HEK293 (cell line): ENCODE measurements at regions not wholly inside any gene's neighbourhood (a gene's known extent, or its start where the extent isn't known, plus 50 kb on each side); places are given as distances from the start of the nearest gene placed in this dataset.

Experiments
- CTCF ChIA-PET: fragments of 350-600 bp; formaldehyde crosslinking; extraction: SDS; loops from one replicate; lab custom pipeline; 2021; ENCODE audit warnings: antibody characterized with exemption; lab: Yijun Ruan, JAX
- POLR2A ChIA-PET: fragments of 300-600 bp; formaldehyde crosslinking; extraction: SDS; loops from one replicate; lab custom pipeline; 2020; ENCODE audit warnings: antibody characterized with exemption, inconsistent platforms; lab: Yijun Ruan, JAX
- H3K27ac ChIP-seq: fragments of 200-500 bp; sonication (Bioruptor generic); 2 replicates; pipeline ENCODE4 v1.5.1; 2014; ENCODE audit warnings: low read depth, low read length, control low read depth, inconsistent platforms; ENCODE audit errors: extremely low read depth
- H3K36me3 ChIP-seq, 2 experiments: fragments of 200-500 bp in 1 of 2; sonication (Bioruptor generic) in 1 of 2; 1 replicate in 1 of 2; 2 replicates in 1 of 2; pipeline ENCODE4 v1.5.1; 2014 to 2017; ENCODE audit warnings: inconsistent platforms in 2 of 2, low read length in 2 of 2; ENCODE audit not compliant: control insufficient read depth in 2 of 2, insufficient read depth in 1 of 2
- H3K4me1 ChIP-seq: fragments of 200-500 bp; sonication (Bioruptor generic); 2 replicates; pipeline ENCODE4 v1.5.1; 2014; ENCODE audit warnings: mild to moderate bottlenecking, low read length, inconsistent platforms; ENCODE audit not compliant: control insufficient read depth, insufficient read depth
- H3K4me3 ChIP-seq: 2 replicates; pipeline ENCODE4 v1.5.1; 2011; ENCODE audit warnings: low read depth, mild to moderate bottlenecking, control low read depth, low read length, moderate library complexity
- H3K9me3 ChIP-seq: fragments of 200-500 bp; sonication (Bioruptor generic); 2 replicates; pipeline ENCODE4 v1.5.1; 2014; ENCODE audit warnings: low read depth, low read length, inconsistent platforms; ENCODE audit not compliant: control insufficient read depth, insufficient read depth
- GFI1B ChIP-seq: fragments of 450-650 bp; formaldehyde crosslinking; IDR thresholded peaks from 2 replicates; pipeline ENCODE4 v1.5.1; 2016; ENCODE audit warnings: missing biosample characterization, missing genetic modification characterization
- GLI2 ChIP-seq: fragments of 450-650 bp; formaldehyde crosslinking; IDR thresholded peaks from 2 replicates; pipeline ENCODE4; 2017; ENCODE audit warnings: missing biosample characterization, missing genetic modification characterization, low read depth, borderline replicate concordance
- HOXC10 ChIP-seq: sonication (generic); formaldehyde crosslinking; IDR thresholded peaks from 2 replicates; pipeline ENCODE4 v1.8.1; 2023; ENCODE audit warnings: mild to moderate bottlenecking, missing genetic modification reagents
- HOXD13 ChIP-seq: sonication (generic); formaldehyde crosslinking; IDR thresholded peaks from 2 replicates; pipeline ENCODE4 v1.8.0; 2022; ENCODE audit warnings: missing genetic modification reagents, borderline replicate concordance
- ZBTB1 ChIP-seq: fragments of 450-650 bp; formaldehyde crosslinking; IDR thresholded peaks from 2 replicates; pipeline ENCODE4 v1.5.1; 2016; ENCODE audit warnings: missing biosample characterization, missing genetic modification characterization
- ZBTB7A ChIP-seq: fragments of 450-650 bp; formaldehyde crosslinking; IDR thresholded peaks from 2 replicates; pipeline ENCODE4 v1.5.1; 2016; ENCODE audit warnings: low read depth, missing biosample characterization, missing genetic modification characterization
- ZNF169 ChIP-seq: fragments of 450-650 bp; formaldehyde crosslinking; IDR thresholded peaks from 2 replicates; pipeline ENCODE4 v1.5.1; 2016; ENCODE audit warnings: missing biosample characterization, missing genetic modification characterization
- ZNF174 ChIP-seq: fragments of 450-650 bp; formaldehyde crosslinking; IDR thresholded peaks from 2 replicates; pipeline ENCODE4 v1.5.0; 2017; ENCODE audit warnings: missing biosample characterization, mild to moderate bottlenecking, missing genetic modification characterization
- ZNF211 ChIP-seq: fragments of 450-650 bp; formaldehyde crosslinking; IDR thresholded peaks from 2 replicates; pipeline ENCODE4 v1.5.1; 2016; ENCODE audit warnings: low read depth, missing biosample characterization, missing genetic modification characterization
- ZNF302 ChIP-seq: fragments of 450-650 bp; formaldehyde crosslinking; IDR thresholded peaks from 2 replicates; pipeline ENCODE4 v1.5.1; 2016; ENCODE audit warnings: missing biosample characterization, missing genetic modification characterization, low read depth
- ZNF426 ChIP-seq: fragments of 450-650 bp; formaldehyde crosslinking; IDR thresholded peaks from 2 replicates; pipeline ENCODE4 v1.5.1; 2017; ENCODE audit warnings: missing biosample characterization, missing genetic modification characterization, mild to moderate bottlenecking, inconsistent platforms, moderate library complexity
- ZNF530 ChIP-seq: fragments of 450-650 bp; formaldehyde crosslinking; IDR thresholded peaks from 2 replicates; pipeline ENCODE4 v1.5.1; 2016; ENCODE audit warnings: low read depth, missing biosample characterization, missing genetic modification characterization
- ZNF555 ChIP-seq: fragments of 450-650 bp; formaldehyde crosslinking; conservative IDR thresholded peaks from 2 replicates; pipeline ENCODE4 v1.5.1; 2017; ENCODE audit warnings: missing biosample characterization, mild to moderate bottlenecking, missing genetic modification characterization, inconsistent platforms
- ZNF626 ChIP-seq: fragments of 450-650 bp; sonication (Bioruptor Pico); formaldehyde crosslinking; IDR thresholded peaks from 2 replicates; pipeline ENCODE4 v1.5.1; 2018; ENCODE audit warnings: missing biosample characterization, missing genetic modification characterization, inconsistent platforms
- ZNF629 ChIP-seq: fragments of 450-650 bp; formaldehyde crosslinking; IDR thresholded peaks from 2 replicates; pipeline ENCODE4 v1.5.1; 2017; ENCODE audit warnings: missing biosample characterization, missing genetic modification characterization
- ZNF707 ChIP-seq: fragments of 450-650 bp; formaldehyde crosslinking; IDR thresholded peaks from 2 replicates; pipeline ENCODE4 v1.5.1; 2016; ENCODE audit warnings: missing biosample characterization, missing genetic modification characterization
- ZNF830 ChIP-seq: fragments of 450-650 bp; IDR thresholded peaks from 2 replicates; pipeline ENCODE4 v1.5.0; 2018; ENCODE audit warnings: missing biosample characterization, missing genetic modification characterization, low read depth, mild to moderate bottlenecking, moderate library complexity
- ZNF843 ChIP-seq: fragments of 450-650 bp; formaldehyde crosslinking; IDR thresholded peaks from 2 replicates; pipeline ENCODE4 v1.5.1; 2016; ENCODE audit warnings: missing biosample characterization, missing genetic modification characterization
- ZSCAN16 ChIP-seq: fragments of 450-650 bp; formaldehyde crosslinking; IDR thresholded peaks from 2 replicates; pipeline ENCODE4 v1.5.1; 2016; ENCODE audit warnings: missing biosample characterization, missing genetic modification characterization
- ZSCAN23 ChIP-seq: fragments of 450-650 bp; formaldehyde crosslinking; IDR thresholded peaks from 2 replicates; pipeline ENCODE4 v1.5.1; 2016; ENCODE audit warnings: missing biosample characterization, missing genetic modification characterization
- ZSCAN30 ChIP-seq: fragments of 450-650 bp; IDR thresholded peaks from 2 replicates; pipeline ENCODE4 v1.5.1; 2018; ENCODE audit warnings: missing biosample characterization, mild to moderate bottlenecking, missing genetic modification characterization, moderate library complexity
- TF ChIP-seq, protein P1 (sequence below): fragments of 450-650 bp; formaldehyde crosslinking; IDR thresholded peaks from 2 replicates; pipeline ENCODE4 v1.5.1; 2016; ENCODE audit warnings: missing biosample characterization, missing genetic modification characterization
- TF ChIP-seq, protein P2 (sequence below): fragments of 450-650 bp; IDR thresholded peaks from 2 replicates; pipeline ENCODE4 v1.5.1; 2018; ENCODE audit warnings: missing biosample characterization, mild to moderate bottlenecking, missing genetic modification characterization
- TF ChIP-seq, protein P3 (sequence below): fragments of 450-650 bp; formaldehyde crosslinking; IDR thresholded peaks from 2 replicates; pipeline ENCODE4 v1.5.1; 2016; ENCODE audit warnings: missing biosample characterization, missing genetic modification characterization
- TF ChIP-seq, protein P4 (sequence below): fragments of 450-650 bp; formaldehyde crosslinking; IDR thresholded peaks from 2 replicates; pipeline ENCODE4 v1.5.1; 2016; ENCODE audit warnings: missing biosample characterization, missing genetic modification characterization
- TF ChIP-seq, protein P5 (sequence below): fragments of 450-650 bp; IDR thresholded peaks from 2 replicates; pipeline ENCODE4 v1.5.1; 2018; ENCODE audit warnings: missing biosample characterization, missing genetic modification characterization

DNA sequence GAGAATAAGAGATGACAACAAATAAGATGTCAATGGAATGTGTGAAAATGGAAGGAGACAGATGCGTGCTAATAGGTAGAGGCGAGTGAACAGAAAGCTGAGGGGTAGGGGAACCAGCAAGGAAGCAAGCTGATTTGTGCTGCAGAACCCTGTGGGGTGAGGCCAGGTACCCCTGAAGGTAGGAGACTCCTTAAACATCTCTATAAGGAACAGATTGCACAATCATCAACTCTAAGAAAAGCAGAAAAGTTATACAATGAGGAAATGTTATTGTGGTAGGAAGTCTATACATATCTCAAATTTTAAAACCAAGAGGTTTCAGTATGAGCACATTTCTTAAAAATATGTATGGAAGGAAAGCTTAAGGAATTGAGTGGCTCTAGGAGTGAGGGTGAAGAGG, 315.0 kb upstream of the TPM1 start:
- no peak overlapping the region for H3K4me3 ChIP-seq
- H3K9me3 ChIP-seq: no peaks in the 10 kb centered on the region; the same call in 1 of the 2 replicates
- ChIA-PET POLR2A (no interaction called here), CTCF (interaction anchor here (0.7 to 1.7 kb wide), 3 partner anchors 15 to 1511 kb away, joined by 3 to 8 read pairs (median 6); no protein-coding TSS in a partner anchor)
- H3K4me1 ChIP-seq: no peaks in the 10 kb centered on the region
- no peak for TF ChIP-seq ZNF830 (tag by site-specific recombination)
- TF ChIP-seq, protein P1, sequence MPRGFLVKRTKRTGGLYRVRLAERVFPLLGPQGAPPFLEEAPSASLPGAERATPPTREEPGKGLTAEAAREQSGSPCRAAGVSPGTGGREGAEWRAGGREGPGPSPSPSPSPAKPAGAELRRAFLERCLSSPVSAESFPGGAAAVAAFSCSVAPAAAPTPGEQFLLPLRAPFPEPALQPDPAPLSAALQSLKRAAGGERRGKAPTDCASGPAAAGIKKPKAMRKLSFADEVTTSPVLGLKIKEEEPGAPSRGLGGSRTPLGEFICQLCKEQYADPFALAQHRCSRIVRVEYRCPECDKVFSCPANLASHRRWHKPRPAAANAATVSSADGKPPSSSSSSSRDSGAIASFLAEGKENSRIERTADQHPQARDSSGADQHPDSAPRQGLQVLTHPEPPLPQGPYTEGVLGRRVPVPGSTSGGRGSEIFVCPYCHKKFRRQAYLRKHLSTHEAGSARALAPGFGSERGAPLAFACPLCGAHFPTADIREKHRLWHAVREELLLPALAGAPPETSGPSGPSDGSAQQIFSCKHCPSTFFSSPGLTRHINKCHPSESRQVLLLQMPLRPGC (tag by site-specific recombination): no peak
- no peak for TF ChIP-seq ZBTB1
- no peak for TF ChIP-seq ZNF174 (tag by site-specific recombination)
- no peak for TF ChIP-seq ZNF626 (tag by site-specific recombination)
- TF ChIP-seq HOXD13 (CRISPR knock-in tag): no peak
- no peak for TF ChIP-seq ZNF629 (tag by site-specific recombination)
- TF ChIP-seq ZNF302 (tag by site-specific recombination): no peak
- TF ChIP-seq HOXC10: no peak
- no peak for TF ChIP-seq ZNF555
- no peak for TF ChIP-seq GLI2
- TF ChIP-seq ZNF530 (tag by site-specific recombination): no peak
- no peak for TF ChIP-seq ZSCAN23 (tag by site-specific recombination)
- TF ChIP-seq ZNF707 (tag by site-specific recombination): no peak
- TF ChIP-seq ZNF169 (tag by site-specific recombination): no peak
- no peak for TF ChIP-seq GFI1B
- TF ChIP-seq ZNF211: no peak
- TF ChIP-seq, protein P2, sequence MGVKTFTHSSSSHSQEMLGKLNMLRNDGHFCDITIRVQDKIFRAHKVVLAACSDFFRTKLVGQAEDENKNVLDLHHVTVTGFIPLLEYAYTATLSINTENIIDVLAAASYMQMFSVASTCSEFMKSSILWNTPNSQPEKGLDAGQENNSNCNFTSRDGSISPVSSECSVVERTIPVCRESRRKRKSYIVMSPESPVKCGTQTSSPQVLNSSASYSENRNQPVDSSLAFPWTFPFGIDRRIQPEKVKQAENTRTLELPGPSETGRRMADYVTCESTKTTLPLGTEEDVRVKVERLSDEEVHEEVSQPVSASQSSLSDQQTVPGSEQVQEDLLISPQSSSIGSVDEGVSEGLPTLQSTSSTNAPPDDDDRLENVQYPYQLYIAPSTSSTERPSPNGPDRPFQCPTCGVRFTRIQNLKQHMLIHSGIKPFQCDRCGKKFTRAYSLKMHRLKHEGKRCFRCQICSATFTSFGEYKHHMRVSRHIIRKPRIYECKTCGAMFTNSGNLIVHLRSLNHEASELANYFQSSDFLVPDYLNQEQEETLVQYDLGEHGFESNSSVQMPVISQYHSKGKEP (tag by site-specific recombination): no peak
- no peak for TF ChIP-seq ZSCAN16
- no peak for TF ChIP-seq ZNF426 (tag by site-specific recombination)
- no peak overlapping the region for H3K27ac ChIP-seq
- H3K36me3 ChIP-seq: no peaks in the 10 kb centered on the region

DNA sequence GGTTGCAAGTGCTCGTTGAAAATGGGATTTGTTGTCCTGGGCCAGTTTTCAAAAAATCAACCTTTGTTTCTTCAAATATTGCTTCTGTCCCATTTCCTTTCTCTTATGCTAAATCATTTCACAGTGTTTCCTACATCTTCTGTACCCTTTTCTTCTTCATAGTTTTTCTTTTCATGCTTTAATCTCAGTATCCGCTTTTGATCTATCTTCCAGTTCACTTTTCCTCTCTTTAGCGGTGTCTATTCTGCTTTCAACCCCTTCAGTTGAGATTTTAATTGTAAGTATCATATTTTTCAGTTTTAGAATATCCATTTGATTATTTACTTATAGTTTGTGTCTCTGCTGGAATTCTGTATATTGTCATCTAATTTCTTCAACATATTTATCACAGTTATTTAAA, 311.7 kb upstream of the TPM1 start:
- H3K27ac ChIP-seq: no peak overlapping the region
- TF ChIP-seq, protein P3, sequence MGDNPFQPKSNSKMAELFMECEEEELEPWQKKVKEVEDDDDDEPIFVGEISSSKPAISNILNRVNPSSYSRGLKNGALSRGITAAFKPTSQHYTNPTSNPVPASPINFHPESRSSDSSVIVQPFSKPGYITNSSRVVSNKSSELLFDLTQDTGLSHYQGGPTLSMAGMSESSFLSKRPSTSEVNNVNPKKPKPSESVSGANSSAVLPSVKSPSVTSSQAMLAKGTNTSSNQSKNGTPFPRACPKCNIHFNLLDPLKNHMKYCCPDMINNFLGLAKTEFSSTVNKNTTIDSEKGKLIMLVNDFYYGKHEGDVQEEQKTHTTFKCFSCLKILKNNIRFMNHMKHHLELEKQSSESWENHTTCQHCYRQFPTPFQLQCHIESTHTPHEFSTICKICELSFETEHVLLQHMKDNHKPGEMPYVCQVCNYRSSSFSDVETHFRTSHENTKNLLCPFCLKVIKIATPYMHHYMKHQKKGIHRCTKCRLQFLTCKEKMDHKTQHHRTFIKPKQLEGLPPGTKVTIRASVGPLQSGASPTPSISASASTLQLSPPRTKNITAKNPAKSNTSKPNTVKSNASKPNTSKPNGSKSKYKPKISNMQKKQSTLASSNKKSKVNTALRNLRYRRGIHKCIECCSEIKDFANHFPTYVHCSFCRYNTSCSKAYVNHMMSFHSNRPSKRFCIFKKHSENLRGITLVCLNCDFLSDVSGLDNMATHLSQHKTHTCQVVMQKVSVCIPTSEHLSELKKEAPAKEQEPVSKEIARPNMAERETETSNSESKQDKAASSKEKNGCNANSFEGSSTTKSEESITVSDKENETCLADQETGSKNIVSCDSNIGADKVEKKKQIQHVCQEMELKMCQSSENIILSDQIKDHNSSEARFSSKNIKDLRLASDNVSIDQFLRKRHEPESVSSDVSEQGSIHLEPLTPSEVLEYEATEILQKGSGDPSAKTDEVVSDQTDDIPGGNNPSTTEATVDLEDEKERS (tag by site-specific recombination): no peak
- TF ChIP-seq ZSCAN30 (tag by site-specific recombination) (no peak), ZNF843 (tag by site-specific recombination) (no peak), ZBTB7A (tag by site-specific recombination) (no peak)
- TF ChIP-seq, protein P4, sequence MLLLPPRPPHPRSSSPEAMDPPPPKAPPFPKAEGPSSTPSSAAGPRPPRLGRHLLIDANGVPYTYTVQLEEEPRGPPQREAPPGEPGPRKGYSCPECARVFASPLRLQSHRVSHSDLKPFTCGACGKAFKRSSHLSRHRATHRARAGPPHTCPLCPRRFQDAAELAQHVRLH (tag by site-specific recombination): no peak
- TF ChIP-seq, protein P5, sequence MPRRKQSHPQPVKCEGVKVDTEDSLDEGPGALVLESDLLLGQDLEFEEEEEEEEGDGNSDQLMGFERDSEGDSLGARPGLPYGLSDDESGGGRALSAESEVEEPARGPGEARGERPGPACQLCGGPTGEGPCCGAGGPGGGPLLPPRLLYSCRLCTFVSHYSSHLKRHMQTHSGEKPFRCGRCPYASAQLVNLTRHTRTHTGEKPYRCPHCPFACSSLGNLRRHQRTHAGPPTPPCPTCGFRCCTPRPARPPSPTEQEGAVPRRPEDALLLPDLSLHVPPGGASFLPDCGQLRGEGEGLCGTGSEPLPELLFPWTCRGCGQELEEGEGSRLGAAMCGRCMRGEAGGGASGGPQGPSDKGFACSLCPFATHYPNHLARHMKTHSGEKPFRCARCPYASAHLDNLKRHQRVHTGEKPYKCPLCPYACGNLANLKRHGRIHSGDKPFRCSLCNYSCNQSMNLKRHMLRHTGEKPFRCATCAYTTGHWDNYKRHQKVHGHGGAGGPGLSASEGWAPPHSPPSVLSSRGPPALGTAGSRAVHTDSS (tag by site-specific recombination): no peak
- TF ChIP-seq, all 188 proteins: peak for 0
- POLR2A ChIA-PET: no interaction called here
- Histone ChIP-seq H3K4me3 (no peak overlapping the region), H3K36me3 (no peaks in the 10 kb centered on the region), H3K9me3 (no peaks in the 10 kb centered on the region; the same call in 1 of the 2 replicates), H3K4me1 (0 out of 2 replicates have a peak, but pooled peaks cover 4% of the 10 kb centered on the region)
- CTCF ChIA-PET: interaction anchor here (2.8 kb wide), 1 partner anchor 11 kb away, joined by 14 read pairs; no protein-coding TSS in a partner anchor
